GM21381 (cell line): ENCODE measurements at regions not wholly inside any gene's neighbourhood (a gene's known extent, or its start where the extent isn't known, plus 50 kb on each side); places are given as distances from the start of the nearest gene placed in this dataset.
"Not testable (repeated sequence)": the region's sequence is repeated elsewhere in the genome, so short reads cannot be mapped to it uniquely, and the experiment has no call there.

ENCODE experiments used
- ATAC-seq: cut with Tn5 transposase; IDR thresholded peaks from one replicate; pipeline ENCODE4 v1.9.1; 2021; ENCODE audit warnings: mild to moderate bottlenecking, moderate library complexity; ENCODE audit not compliant: unreplicated experiment

- no peak for ATAC-seq
These were observed 100.0 kb upstream of the TRIM24 start for GRCh38 chr7:138359870-138360559.

GRCh38 chr7:138363721-138364120, 96.3 kb upstream of the TRIM24 start:
- no peak for ATAC-seq

GRCh38 chr7:138366137-138366536, 93.9 kb upstream of the TRIM24 start:
- not testable (repeated sequence) for ATAC-seq

GRCh38 chr7:138366676-138367075, 93.4 kb upstream of the TRIM24 start:
- not testable (repeated sequence) for ATAC-seq

GRCh38 chr7:138369797-138370196, 90.3 kb upstream of the TRIM24 start:
- no peak for ATAC-seq

- no peak for ATAC-seq
These were observed 89.1 kb upstream of the TRIM24 start for GRCh38 chr7:138370956-138371355.

- no peak for ATAC-seq
These were observed 85.9 kb upstream of the TRIM24 start for GRCh38 chr7:138374119-138374693.

- ATAC-seq: no peak
These were observed 82.8 kb upstream of the TRIM24 start for GRCh38 chr7:138377306-138377705.

GRCh38 chr7:138378741-138379559, 81.1 kb upstream of the TRIM24 start:
- ATAC-seq: no peak

GRCh38 chr7:138382862-138383565, 77.0 kb upstream of the TRIM24 start:
- no peak for ATAC-seq

- no peak for ATAC-seq
These were observed 73.2 kb upstream of the TRIM24 start for GRCh38 chr7:138386821-138387220.

- ATAC-seq: no peak
These were observed 72.1 kb upstream of the TRIM24 start for GRCh38 chr7:138387755-138388475.

- ATAC-seq: no peak
These were observed 71.2 kb upstream of the TRIM24 start for GRCh38 chr7:138388673-138389491.

GRCh38 chr7:138395763-138396162, 64.3 kb upstream of the TRIM24 start:
- ATAC-seq: no peak

GRCh38 chr7:138396251-138397070, 63.6 kb upstream of the TRIM24 start:
- peak; percentile 98 for ATAC-seq

GRCh38 chr7:138397071-138397433, 63.0 kb upstream of the TRIM24 start:
- ATAC-seq: not testable (repeated sequence)

GRCh38 chr7:138398857-138399256, 61.2 kb upstream of the TRIM24 start:
- no peak for ATAC-seq

- ATAC-seq: no peak
These were observed 59.6 kb upstream of the TRIM24 start for GRCh38 chr7:138400400-138400886.

GRCh38 chr7:138402749-138403148, 57.3 kb upstream of the TRIM24 start:
- ATAC-seq: no peak
